Loucy (cell line): ENCODE measurements at regions not wholly inside any gene's neighbourhood (a gene's known extent, or its start where the extent isn't known, plus 50 kb on each side); places are given as distances from the start of the nearest gene placed in this dataset.

Experiments used
- CTCF ChIP-seq: fragments of 200-600 bp; sonication (generic); conservative IDR thresholded peaks from 2 replicates; pipeline ENCODE4 v1.5.1; 2014; ENCODE audit warnings: mild to moderate bottlenecking, antibody characterized with exemption, low read length
- EZH2phosphoT487 ChIP-seq: fragments of 200-600 bp; IDR thresholded peaks from 2 replicates; pipeline ENCODE4 v1.6.1; 2018; ENCODE audit warnings: antibody characterized with exemption, mild to moderate bottlenecking, moderate library complexity, borderline replicate concordance

DNA sequence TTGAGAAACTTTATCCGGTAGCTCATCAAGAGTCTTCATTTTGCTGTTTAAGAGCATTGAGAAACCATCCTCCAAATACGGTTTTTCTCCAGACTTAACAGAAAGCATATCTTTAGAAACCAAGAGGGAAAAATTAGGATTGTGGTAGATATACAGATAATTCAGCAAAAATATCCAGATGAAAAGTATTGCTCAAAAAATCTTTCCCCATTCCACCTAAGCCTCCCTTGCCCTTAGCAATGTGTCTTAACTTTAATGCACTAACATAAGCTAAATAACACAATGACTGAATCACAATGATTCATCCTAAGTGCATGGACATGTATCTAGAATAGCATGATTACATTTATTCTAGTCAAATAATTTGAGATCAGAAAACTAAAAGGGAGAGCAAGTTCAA lies 130.3 kb upstream of the TARS1 start:
- TF ChIP-seq CTCF (no peak), EZH2phosphoT487 (no peak)
